NOMO-1 treated with DMSO at 0.1 percent for 48 hours (cell line): ENCODE measurements at regions not wholly inside any gene's neighbourhood (a gene's known extent, or its start where the extent isn't known, plus 50 kb on each side); places are given as distances from the start of the nearest gene placed in this dataset.
"Not testable (repeated sequence)": the region's sequence is repeated elsewhere in the genome, so short reads cannot be mapped to it uniquely, and the experiment has no call there.

ENCODE experiments used
- DNase-seq: peaks from one replicate; lab custom pipeline; 2025; ENCODE audit not compliant: unreplicated experiment; lab: John Stamatoyannopoulos, UW

DNA sequence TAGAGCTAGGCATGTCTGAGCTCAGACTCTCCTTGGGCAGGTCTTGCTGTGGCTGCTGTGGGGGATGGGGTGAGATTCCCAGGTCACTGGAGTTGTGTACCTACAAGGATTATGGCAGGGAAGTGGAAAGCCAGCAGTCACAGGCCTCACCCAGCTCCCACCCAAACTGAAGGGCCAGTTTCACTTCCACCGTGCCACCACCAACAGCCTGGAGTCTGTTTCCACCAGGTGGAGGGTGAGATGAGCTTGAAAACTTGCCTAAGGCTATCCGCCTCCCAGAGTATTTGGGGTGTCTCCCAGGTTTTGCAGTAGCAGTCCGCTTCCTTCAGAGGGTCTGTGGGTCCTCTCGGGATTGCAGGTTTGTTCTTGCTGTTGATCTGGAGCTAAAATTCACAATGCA is 327.7 kb downstream of the PTPRC start:
- DNase-seq, result peak; percentile 33

DNA sequence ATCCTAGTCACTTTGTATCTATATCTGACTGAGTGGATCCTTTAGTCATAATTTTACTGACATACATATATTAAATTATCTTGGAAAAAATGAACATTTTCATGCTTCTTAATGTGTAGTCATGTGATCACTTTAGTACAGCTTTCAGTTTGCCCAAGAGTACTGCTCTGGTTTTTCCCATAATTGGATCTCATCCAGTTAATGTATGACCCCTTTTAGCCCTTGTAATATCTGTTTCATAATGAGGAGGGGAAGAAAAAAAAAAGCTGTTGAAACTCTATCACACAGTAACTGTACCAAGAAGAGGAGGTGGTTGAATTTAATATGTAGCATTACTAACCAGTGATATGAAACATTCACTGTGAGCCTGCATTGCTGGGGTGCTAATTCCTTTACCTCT is 328.7 kb downstream of the PTPRC start:
- DNase-seq, result no peak

DNA sequence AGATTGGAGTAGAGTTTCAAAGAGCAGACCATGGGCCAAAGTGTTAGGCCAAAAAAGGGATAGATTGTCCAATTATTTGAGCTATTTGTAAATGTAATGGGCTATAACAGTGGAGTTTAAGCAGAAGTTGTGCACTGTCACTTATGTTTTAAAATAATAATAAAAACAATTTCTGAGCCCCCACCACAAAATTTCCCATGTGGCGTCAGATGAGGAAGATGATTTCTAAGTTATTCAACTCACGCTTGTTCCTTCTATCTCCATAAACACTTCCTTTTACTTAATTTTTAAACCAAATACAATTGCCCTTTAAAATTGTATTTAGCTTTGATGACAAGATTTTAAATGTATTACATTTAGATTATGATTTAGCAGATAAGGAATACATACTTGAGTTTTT is 330.0 kb downstream of the PTPRC start:
- DNase-seq, result no peak

DNA sequence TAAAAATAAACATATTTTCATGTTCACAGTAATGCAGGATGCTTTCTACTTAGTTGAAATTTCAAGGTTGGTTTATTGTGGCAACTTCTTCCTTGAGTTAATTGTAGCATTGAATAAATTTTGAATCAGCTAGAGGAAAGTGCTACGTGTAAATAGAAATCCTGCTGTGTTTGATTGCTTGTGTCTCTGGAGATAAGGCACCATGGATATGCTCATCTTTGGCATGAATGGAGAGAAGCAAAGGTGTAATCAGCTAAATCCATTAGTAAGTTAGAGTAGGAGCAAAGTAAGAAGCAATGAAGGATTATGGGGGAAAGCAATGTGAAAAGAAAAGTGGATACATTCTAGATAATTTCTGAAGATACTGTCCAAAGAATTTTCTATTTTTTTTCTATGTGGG is 331.1 kb downstream of the PTPRC start:
- DNase-seq, result no peak

DNA sequence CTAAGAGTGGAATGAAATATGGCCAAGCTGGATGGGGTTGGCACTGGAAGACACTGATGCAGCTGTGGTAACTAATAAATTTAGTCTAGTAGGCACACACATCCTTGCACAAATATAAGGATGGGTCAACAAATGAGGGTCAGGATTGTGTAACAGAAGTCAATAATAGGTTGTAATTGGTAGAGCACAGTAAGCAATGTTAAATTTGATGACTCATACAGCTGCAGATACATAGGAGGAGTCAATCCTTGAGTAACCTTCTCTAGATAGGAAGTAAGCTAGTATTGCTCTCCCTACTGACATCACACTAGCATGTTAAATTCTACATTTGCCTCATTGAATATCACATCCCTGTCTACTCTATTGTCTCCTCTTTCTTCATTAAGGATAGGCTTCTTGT is 332.1 kb downstream of the PTPRC start:
- DNase-seq, result peak; percentile 96

DNA sequence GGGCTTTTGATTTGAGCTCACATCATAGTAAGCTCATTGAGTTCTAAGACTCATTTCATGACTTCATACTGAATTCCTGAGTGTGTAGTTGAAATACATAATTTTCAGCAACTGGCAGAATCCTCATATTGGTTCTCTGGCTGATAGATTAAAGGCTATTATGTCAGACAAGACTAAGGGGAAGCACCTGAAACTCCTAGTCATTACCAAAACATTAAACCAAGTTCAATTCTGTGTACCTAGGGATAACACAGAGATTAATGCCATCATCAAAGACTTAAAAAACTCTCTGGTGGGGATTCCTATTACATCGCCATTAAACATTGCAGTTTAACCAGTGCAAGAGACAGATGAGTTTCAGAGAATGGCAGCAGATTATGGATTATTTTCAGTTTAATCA is 339.1 kb downstream of the PTPRC start:
- DNase-seq, result no peak

DNA sequence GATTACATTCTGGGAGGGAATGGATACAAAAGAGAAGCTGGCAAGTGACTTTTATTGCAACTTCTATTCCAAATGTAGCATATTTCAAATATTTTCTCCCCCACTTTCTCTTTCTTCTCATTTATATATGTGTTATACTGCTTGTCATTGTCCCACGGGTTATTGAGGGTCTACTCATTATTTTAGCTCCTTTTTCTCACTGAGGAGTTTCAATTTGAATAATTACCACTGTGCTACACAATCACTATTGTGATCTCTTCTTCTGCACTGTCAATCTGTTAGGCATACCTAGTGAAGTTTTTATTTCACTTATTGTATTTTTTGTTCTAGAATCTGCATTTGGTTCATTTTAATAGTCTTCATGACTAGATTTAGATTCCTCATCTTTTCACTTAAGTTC is 339.7 kb downstream of the PTPRC start:
- no peak for DNase-seq

DNA sequence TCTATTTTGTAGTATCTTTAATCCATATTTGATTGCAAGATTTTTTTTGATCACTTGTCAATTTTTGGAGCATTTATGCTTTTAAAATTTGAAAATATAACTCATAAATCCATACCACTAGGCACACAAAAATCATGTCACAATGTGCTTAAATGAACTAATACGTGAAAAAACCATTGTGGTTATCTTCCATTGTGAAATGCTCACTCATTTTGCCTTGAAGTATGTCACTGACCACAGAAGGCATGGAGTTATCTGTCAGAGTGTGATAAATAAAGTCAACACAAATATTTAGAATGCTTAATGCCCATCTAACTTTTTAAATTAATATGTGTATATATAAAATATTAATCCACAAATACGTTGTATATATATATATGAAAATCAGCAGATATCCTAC is 347.2 kb downstream of the PTPRC start:
- peak; percentile 70 for DNase-seq

DNA sequence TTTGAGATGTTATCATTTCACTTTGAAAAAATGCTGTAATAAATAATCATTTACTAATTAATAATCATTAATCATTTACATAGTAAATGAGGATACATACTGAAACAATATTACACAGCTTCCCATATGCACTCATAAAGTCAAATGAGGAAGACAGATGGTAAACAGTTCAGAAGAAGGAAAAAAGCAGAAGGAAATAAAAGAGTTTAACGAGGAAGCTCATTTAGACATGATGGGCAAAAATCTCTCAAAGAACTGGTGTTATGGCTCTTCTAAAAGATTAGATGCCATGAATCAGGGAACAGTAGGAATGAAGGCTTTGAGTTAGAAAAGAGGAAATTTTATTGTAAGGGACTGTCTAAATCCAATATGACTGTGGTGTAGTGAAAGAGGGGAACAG is 347.6 kb downstream of the PTPRC start:
- peak; percentile 92 for DNase-seq

DNA sequence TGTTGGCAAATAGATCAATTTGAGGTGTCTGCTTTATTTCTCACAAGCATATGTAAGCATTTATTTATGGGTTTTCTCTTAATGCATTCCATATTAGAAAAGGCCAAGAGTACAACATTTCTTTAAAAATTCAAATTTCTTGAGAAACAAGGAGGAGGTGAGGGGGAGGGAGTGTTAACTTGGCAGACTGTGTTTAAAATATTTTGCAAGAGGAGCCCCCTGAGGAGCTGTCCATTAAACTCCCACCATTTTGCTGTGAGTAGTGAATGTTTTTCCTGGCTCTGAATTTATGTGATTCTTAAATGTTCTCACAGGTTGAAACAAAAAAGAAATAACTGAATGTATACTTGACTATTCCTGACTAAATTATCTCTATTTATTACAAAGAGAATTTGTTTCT is 363.8 kb downstream of the PTPRC start:
- no peak for DNase-seq

DNA sequence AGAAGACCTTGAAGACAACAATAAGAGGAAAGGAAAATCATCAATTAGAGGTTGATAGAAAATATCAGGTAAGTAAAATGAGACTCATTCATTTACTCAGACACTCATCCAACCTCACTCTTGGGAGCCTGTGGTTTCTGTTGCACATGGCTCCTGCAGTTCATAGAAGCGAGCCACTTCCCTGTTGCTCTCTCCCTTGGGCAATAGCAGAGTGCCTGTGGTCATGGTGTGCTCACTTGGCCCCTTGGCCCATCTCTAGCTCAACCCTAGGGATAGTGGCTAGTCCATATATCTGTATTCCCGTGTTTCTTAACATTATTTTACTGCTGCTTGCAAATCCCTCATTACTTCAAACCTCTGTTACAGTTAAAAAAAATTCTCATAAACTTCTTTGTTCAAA is 368.6 kb downstream of the PTPRC start:
- DNase-seq, result peak; percentile 75

DNA sequence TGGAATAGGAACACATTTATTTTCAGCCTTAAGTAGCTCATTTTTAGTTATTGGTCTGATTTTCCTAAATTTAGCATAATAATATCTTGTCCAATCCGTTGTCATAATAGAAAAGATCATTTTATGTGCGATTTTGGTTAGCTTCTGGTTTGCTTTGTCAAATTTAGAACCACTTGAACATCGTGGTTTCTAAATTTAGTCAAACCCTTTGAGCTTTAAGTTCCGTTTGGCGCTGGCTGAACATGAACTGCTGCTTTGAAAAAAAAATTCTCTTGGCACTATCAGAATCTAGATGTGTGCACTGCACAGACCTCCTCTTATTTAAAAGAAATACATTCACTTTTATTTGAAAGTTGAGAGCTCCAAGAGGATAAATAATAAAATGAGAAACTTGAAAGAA is 370.6 kb downstream of the PTPRC start:
- DNase-seq, result peak; percentile 28

DNA sequence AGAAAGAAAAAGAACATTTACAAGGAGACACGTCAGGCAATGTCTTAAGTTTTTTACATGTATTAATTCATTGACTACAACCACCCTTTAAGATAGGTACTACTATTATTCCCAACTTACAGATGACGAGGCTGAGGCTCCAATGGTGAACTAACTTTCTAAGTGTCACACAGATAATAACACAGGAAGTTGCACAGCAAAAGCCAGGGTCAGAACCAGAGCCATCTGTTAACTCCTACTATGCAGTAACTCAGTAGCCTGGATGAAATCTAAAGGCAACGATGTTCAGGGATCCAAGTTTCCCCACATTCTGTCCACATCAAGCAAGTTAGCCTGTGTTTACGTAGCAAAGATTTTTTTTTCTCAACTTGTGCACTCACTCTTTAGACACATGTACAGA is 371.7 kb downstream of the PTPRC start:
- DNase-seq, result no peak

DNA sequence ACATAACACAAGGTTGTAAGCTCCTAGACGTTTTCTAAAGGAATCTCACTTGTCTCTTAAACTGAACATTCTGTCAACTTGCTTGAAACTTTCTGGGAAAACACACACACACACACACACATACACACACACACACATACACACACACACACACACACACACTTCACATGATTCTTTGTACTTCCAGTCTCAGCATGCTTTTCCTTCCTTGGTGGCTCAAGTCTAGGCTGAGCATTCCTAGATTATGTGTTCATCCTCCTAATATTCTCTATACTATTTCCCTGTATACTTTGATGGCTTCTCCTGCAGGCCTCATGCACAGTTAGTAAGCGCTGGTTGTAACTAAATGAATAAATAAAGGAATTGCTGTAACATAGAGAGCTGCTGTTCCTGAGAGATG is 372.1 kb downstream of the PTPRC start:
- no peak for DNase-seq

DNA sequence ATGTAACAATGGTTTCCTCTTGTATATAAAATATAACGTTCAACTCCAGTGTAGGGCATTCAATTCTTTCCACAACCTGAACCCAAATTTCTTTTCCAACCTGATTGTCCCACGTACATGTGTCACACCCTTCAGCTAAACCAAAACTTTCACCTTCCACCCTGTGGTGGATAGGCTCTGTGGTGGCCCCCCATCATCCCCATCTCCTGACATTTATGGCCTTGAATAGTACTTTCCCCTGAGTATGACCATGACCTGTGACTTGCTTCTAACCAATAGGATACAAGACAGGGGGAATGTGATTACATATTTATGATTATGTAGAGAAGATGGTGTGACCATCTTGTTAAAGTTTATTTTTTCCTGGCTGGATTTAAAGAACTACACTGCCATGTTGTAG is 377.0 kb downstream of the PTPRC start:
- DNase-seq, result no peak

DNA sequence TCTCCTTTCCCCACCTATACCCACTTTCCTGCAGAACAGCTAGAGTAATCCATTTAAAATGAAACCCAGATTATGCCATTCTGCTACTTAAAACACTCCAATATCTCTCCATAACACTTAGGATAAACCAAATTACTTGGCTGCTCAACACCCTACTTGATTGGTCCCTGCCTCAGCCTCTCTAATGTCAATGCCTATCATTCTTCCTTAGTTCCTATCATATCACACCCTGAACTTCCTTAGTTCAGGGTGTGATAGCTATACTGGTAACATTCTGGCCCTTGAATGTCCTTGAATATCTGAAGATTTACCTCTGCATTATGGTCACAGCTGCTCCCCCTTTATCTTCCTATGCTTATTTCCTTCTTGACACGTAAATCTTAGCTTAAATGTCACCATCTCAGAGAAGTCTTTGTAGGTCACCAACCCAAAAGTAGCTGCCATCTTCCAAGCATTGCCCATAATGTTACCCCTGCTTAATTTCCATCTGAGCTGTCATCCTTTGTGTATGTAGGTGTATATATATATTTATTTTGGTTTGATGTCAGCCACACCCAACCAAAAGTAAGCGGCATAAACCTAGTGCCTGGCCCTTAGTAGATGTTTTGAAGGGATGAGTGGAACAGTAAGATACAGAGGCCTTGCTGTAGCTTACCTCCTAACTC is 379.8 kb downstream of the PTPRC start:
- DNase-seq, result no peak

DNA sequence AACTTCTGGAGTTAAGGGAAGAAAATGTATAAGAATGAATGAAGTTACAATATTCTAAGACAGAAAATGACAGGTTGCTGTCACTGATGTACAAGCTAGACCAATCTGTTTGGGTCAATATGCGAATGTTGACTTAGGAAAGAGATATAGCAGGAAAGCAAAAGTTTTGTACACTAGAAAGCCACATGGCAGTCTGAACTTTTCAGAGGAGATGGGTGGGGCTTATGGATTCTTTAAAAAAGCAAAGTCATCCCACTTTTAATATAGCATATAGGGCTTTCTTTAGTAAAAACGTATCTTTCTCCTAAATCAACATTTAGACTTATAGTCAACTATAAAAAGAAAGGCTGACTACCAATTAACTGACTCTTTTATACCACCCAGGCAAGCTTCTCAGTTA is 381.2 kb downstream of the PTPRC start:
- DNase-seq, result no peak

DNA sequence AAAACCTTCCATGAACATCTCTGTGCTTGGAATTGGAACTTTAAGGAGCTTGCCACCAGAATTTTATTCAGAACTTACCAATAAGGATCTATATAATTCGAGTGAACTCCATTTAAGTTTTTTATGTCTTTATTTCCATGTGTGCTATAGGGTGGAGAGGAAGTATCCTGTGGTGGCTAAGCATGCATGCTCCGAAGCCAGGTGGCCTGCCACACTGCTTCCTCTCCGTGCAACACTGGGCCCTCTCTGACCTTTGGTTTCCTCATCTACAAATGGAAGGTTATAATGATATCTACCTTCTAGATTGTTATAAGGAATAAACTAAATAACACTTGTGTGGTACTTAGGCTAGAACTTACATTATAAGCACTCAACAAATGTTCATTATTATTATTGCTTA is 382.1 kb downstream of the PTPRC start:
- DNase-seq, result peak; percentile 4

DNA sequence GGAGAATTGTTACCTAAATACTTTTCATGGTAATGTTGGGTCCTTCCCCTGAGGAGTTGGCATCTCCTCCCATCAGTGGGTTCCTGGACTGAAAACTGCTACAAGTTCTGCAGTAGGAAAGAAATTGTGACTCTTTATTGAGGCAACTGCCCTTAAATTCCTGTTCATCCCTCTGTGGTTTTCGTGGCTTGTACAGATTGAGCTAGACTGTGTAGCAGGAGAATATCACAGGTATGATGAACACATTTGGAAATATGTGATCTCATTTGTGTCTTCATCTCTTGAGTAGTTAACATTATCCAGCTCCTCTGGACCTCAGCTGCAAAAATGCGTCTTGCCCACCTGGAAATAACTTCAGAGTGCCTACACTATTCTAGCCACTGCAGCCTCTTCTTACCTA is 390.6 kb downstream of the PTPRC start:
- no peak for DNase-seq

DNA sequence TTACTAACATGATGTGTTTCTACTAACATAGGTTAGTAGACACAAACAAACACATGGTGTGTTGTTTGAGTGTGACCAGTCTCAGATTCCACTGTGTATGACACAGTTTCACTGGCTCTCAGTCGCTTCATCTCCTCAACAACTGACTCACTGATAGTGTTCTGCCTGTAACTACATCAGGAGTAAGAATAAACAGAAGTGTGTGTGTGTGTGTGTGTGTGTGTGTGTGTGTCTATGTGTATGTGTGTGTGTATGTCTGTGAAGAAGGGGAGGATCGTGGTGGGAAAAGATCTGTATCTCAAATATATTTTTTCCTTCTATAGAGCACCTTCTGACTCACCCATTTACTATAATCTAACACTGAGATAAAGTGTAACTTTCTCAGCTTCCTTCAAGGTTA is 391.0 kb downstream of the PTPRC start:
- no peak for DNase-seq

DNA sequence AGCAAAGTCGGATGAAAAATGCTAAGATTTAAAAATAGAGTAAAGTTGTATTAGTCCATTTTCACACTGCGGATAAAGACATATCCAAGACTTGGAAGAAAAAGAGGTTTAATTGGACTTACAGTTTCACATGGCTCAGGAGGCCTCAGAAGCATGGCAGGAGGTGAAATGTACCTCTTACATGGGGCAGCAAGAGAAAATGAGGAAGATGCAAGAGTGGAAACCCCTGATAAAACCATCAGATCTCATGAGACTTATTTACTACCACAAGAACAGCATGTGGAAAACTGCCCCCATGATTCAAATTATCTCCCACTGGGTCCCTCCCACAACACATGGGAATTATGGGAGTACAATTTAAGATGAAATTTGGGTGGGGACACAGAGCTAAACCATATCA is 391.7 kb downstream of the PTPRC start:
- DNase-seq, result not testable (repeated sequence)

DNA sequence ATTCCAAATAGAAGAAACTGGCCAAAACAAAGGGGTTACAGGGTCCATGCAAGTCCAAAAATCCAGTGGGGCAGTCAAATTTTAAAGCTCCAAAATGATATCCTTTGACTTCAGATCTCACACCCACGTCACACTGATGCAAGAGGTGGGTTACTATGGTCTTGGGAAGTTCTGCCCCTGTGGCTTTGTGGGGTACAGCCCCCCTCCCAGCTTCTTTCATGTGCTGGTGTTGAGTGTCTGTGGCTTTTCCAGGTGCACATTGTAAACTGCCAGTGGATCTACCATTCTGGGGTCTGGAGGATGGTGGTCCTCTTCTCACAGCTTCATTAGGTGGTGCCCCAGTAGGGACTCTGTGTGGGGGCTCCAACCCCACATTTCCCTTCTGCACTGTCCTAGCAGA is 392.3 kb downstream of the PTPRC start:
- DNase-seq, result not testable (repeated sequence)

DNA sequence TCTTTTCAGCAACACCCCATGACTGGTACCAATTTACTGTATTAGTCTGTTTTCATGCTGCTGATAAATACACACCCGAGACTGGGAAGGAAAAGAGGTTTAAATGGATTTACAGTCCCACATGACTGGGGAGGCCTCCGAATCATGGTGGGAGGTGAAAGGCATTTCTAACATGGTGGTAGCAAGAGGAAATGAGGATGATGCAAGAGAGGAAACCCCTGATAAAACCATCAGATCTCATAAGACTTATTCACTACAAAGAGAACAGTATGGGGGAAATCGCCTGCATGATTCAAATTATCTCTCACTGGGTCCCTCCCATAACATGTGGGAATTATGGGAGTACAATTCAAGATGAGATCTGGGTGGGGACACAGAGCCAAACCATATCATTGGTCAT is 393.6 kb downstream of the PTPRC start:
- DNase-seq, result not testable (repeated sequence)

DNA sequence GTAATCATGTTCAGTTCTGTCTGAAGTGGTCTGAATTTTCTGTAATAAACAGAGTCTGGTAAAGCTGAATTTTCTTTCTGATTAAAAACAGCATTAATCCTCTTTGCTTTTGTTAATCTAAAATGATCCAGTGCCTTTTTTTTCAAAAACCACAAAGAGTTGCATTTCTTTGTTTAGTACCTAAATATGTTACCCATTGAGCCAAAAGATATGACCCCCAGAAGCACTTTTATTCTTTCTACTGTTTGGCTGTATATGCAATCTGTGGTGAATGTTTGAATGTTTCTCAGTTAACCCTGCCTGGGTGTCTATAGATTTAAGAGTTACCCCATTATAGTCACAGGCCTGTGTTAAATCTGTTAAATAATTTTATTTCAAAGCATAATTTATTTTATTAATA is 394.8 kb downstream of the PTPRC start:
- DNase-seq, result no peak
